ENCODE measurements at regions not wholly inside any gene's neighbourhood (a gene's known extent, or its start where the extent isn't known, plus 50 kb on each side); places are given as distances from the start of the nearest gene placed in this dataset.

GRCh38 chr20:48528346-48528745 is 299.5 kb downstream of the PREX1 start:
- no peak for DNase-seq (ENCODE audit: low spot score)
- H3K9ac ChIP-seq (ENCODE audit: insufficient read depth, low read depth, low read length): no peak overlapping the region
- H3K9me3 ChIP-seq (ENCODE audit: low read length): no peaks in the 10 kb centered on the region
- H3K4me2 ChIP-seq (ENCODE audit: low read depth, low read length): no peak overlapping the region
- CTCF ChIA-PET (ENCODE audit: low intra/inter-chr PET ratio, low total read pairs): no interaction called here
- no peaks in the 10 kb centered on the region for H3K4me1 ChIP-seq (ENCODE audit: insufficient read depth, low read length)
- WGBS (ENCODE audit: low lambda C conversion rate): 77% methylated on average over 7 of the region's 7 CpGs
- POLR2A ChIA-PET: no interaction called here
- no peak for FAIRE-seq
- no peak overlapping the region for H3K27ac ChIP-seq (ENCODE audit: extremely low read length, insufficient read depth, low read length)
- no peak for TF ChIP-seq ZNF652 (CRISPR knock-in tag; IDR thresholded peaks at IDR 0.05; ENCODE audit: borderline replicate concordance, low read depth)
- TF ChIP-seq GZF1 (CRISPR knock-in tag; IDR thresholded peaks at IDR 0.05): no peak
- TF ChIP-seq RFXANK (CRISPR knock-in tag; IDR thresholded peaks at IDR 0.05): no peak
- no peak for TF ChIP-seq HMGA1 (CRISPR knock-in tag; conservative IDR thresholded peaks at IDR 0.05)
- no peak for TF ChIP-seq WIZ (CRISPR knock-in tag; IDR thresholded peaks at IDR 0.05)
- TF ChIP-seq, protein P1, sequence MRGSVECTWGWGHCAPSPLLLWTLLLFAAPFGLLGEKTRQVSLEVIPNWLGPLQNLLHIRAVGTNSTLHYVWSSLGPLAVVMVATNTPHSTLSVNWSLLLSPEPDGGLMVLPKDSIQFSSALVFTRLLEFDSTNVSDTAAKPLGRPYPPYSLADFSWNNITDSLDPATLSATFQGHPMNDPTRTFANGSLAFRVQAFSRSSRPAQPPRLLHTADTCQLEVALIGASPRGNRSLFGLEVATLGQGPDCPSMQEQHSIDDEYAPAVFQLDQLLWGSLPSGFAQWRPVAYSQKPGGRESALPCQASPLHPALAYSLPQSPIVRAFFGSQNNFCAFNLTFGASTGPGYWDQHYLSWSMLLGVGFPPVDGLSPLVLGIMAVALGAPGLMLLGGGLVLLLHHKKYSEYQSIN (CRISPR knock-in tag; IDR thresholded peaks at IDR 0.05; ENCODE audit: borderline replicate concordance): no peak
- TF ChIP-seq SRY (CRISPR knock-in tag; IDR thresholded peaks at IDR 0.05): no peak
- no peak for TF ChIP-seq SMAD1 (CRISPR knock-in tag; IDR thresholded peaks at IDR 0.05; ENCODE audit: borderline replicate concordance, low read depth)
- TF ChIP-seq ZNF329 (CRISPR knock-in tag; IDR thresholded peaks at IDR 0.05; ENCODE audit: low read depth): no peak
- TF ChIP-seq KLF16 (CRISPR knock-in tag; IDR thresholded peaks at IDR 0.05): no peak
- TF ChIP-seq ZBED4 (CRISPR knock-in tag; IDR thresholded peaks at IDR 0.05; ENCODE audit: borderline replicate concordance): no peak
- no peak for TF ChIP-seq POLR2AphosphoS5 (IDR thresholded peaks at IDR 0.05; ENCODE audit: low read depth, low read length)
- TF ChIP-seq GTF2F1 (IDR thresholded peaks at IDR 0.05; ENCODE audit: low read length): no peak
- TF ChIP-seq ATF7 (IDR thresholded peaks at IDR 0.05): no peak
- TF ChIP-seq ATF7 (CRISPR knock-in tag; IDR thresholded peaks at IDR 0.05): no peak
- TF ChIP-seq BCL3 (CRISPR knock-in tag; IDR thresholded peaks at IDR 0.05): no peak
- no peak for TF ChIP-seq ZNF138 (CRISPR knock-in tag; IDR thresholded peaks at IDR 0.05; ENCODE audit: low read depth)
- in situ Hi-C loops (cut with HindIII; ENCODE audit: extremely low pct_ligation_motif_present, low pct_unique_long_range_greater_than_20kb): no loop called here
- no peak overlapping the region for H2AFZ ChIP-seq (ENCODE audit: low read length)
- no peak; the same call in 2 of the 3 replicates for ATAC-seq
- no peaks in the 10 kb centered on the region for H3K36me3 ChIP-seq (replicated peaks in 1 of 2; ENCODE audit: control insufficient read depth in 1 of 2, insufficient read depth in 2 of 2, low read length in 2 of 2)
- no peaks in the 10 kb centered on the region for H3K27me3 ChIP-seq (ENCODE audit: control insufficient read depth in 1 of 2, insufficient read depth in 2 of 2, low read length in 2 of 2)
- no peak overlapping the region for H3K4me3 ChIP-seq (replicated peaks in 1 of 3; ENCODE audit: insufficient read depth in 1 of 3, low read depth in 2 of 3, low read length in 3 of 3)
- H4K20me1 ChIP-seq (ENCODE audit: insufficient read depth, low read length): peaks cover 3% of the 10 kb centered on the region; the same call in 1 of the 2 replicates
- no peaks in the 10 kb centered on the region for H3K79me2 ChIP-seq (ENCODE audit: insufficient read depth, low read length)
- no TSS peak for BruUV-seq (replicated peaks)
- intact Hi-C loops (cut with micrococcal nuclease; ENCODE audit: unreplicated experiment): no loop called here
